ENCODE measurements at regions not wholly inside any gene's neighbourhood (a gene's known extent, or its start where the extent isn't known, plus 50 kb on each side); places are given as distances from the start of the nearest gene placed in this dataset.

- Histone ChIP-seq H3K9me3 (ENCODE audit: insufficient read depth, low read length) (no peaks in the 10 kb centered on the region), H3K4me2 (ENCODE audit: low read length) (no peak overlapping the region), H3K27me3 (ENCODE audit: low read depth, low read length) (no peaks in the 10 kb centered on the region), H3K9ac (ENCODE audit: low read length) (no peak overlapping the region), H3K27ac (ENCODE audit: low read length) (no peak overlapping the region), H3K4me3 (ENCODE audit: low read length) (no peak overlapping the region), H3K4me1 (ENCODE audit: low read length) (no peaks in the 10 kb centered on the region), H2AFZ (ENCODE audit: low read depth, low read length) (no peak overlapping the region), H4K20me1 (ENCODE audit: insufficient read depth, low read length) (no peaks in the 10 kb centered on the region), H3K79me2 (ENCODE audit: low read length) (no peaks in the 10 kb centered on the region; the same call in 1 of the 2 replicates), H3K36me3 (replicated peaks; ENCODE audit: low read depth, low read length) (no peaks in the 10 kb centered on the region)
- TF ChIP-seq EZH2phosphoT487 (IDR thresholded peaks at IDR 0.05; ENCODE audit: low read depth) = no peak
- TF ChIP-seq, protein P1, sequence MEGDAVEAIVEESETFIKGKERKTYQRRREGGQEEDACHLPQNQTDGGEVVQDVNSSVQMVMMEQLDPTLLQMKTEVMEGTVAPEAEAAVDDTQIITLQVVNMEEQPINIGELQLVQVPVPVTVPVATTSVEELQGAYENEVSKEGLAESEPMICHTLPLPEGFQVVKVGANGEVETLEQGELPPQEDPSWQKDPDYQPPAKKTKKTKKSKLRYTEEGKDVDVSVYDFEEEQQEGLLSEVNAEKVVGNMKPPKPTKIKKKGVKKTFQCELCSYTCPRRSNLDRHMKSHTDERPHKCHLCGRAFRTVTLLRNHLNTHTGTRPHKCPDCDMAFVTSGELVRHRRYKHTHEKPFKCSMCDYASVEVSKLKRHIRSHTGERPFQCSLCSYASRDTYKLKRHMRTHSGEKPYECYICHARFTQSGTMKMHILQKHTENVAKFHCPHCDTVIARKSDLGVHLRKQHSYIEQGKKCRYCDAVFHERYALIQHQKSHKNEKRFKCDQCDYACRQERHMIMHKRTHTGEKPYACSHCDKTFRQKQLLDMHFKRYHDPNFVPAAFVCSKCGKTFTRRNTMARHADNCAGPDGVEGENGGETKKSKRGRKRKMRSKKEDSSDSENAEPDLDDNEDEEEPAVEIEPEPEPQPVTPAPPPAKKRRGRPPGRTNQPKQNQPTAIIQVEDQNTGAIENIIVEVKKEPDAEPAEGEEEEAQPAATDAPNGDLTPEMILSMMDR (IDR thresholded peaks at IDR 0.05; ENCODE audit: low read depth, low read length) = no peak
Observed at GRCh38 chr6:143608906-143609305, 68.9 kb upstream of the PHACTR2 start.

- H3K27me3 ChIP-seq (ENCODE audit: low read depth, low read length) = no peaks in the 10 kb centered on the region
- no peaks in the 10 kb centered on the region for H3K36me3 ChIP-seq (replicated peaks; ENCODE audit: low read depth, low read length)
- H4K20me1 ChIP-seq (ENCODE audit: insufficient read depth, low read length) = no peaks in the 10 kb centered on the region
- H3K4me1 ChIP-seq (ENCODE audit: low read length) = no peaks in the 10 kb centered on the region
- no peaks in the 10 kb centered on the region; the same call in 1 of the 2 replicates for H3K79me2 ChIP-seq (ENCODE audit: low read length)
- H3K4me3 ChIP-seq (ENCODE audit: low read length) = no peak overlapping the region
- TF ChIP-seq EZH2phosphoT487 (IDR thresholded peaks at IDR 0.05; ENCODE audit: low read depth) = no peak
- TF ChIP-seq, protein P1 (IDR thresholded peaks at IDR 0.05; ENCODE audit: low read depth, low read length) = no peak
- H2AFZ ChIP-seq (ENCODE audit: low read depth, low read length) = no peak overlapping the region
- H3K4me2 ChIP-seq (ENCODE audit: low read length) = no peak overlapping the region
- H3K27ac ChIP-seq (ENCODE audit: low read length) = no peak overlapping the region
- H3K9me3 ChIP-seq (ENCODE audit: insufficient read depth, low read length) = no peaks in the 10 kb centered on the region
- H3K9ac ChIP-seq (ENCODE audit: low read length) = no peak overlapping the region
Observed at GRCh38 chr6:143607974-143608373, 69.8 kb upstream of the PHACTR2 start.

DNA sequence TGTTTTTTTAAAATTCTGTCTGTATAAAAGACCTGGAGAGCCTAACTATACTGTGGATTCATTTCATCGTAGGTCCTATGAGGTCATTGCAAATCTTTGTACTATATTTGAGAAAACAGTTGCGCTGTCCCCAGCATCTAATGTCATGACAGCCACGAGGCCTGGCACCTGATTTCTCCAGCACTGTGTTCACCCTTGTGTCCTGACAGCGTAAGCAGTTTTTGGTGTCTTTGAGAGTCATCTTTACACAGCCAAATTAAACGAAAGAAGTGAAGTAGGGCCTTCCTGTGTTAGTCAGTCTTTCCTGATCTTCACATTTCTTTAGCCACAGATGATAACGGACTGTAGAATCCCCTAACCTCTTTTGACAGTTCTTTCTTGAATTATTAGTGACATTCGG lies 70.6 kb upstream of the PHACTR2 start:
- H3K36me3 ChIP-seq (replicated peaks; ENCODE audit: low read depth, low read length) = no peaks in the 10 kb centered on the region
- H3K4me3 ChIP-seq (ENCODE audit: low read length) = no peak overlapping the region
- no peak overlapping the region for H2AFZ ChIP-seq (ENCODE audit: low read depth, low read length)
- H3K27me3 ChIP-seq (ENCODE audit: low read depth, low read length) = no peaks in the 10 kb centered on the region
- no peak overlapping the region for H3K27ac ChIP-seq (ENCODE audit: low read length)
- H3K9ac ChIP-seq (ENCODE audit: low read length) = no peak overlapping the region
- H3K4me1 ChIP-seq (ENCODE audit: low read length) = no peaks in the 10 kb centered on the region
- no peaks in the 10 kb centered on the region for H3K9me3 ChIP-seq (ENCODE audit: insufficient read depth, low read length)
- H3K79me2 ChIP-seq (ENCODE audit: low read length) = no peaks in the 10 kb centered on the region; the same call in 1 of the 2 replicates
- no peaks in the 10 kb centered on the region for H4K20me1 ChIP-seq (ENCODE audit: insufficient read depth, low read length)
- TF ChIP-seq, protein P1 (IDR thresholded peaks at IDR 0.05; ENCODE audit: low read depth, low read length) = no peak
- no peak for TF ChIP-seq EZH2phosphoT487 (IDR thresholded peaks at IDR 0.05; ENCODE audit: low read depth)
- no peak overlapping the region for H3K4me2 ChIP-seq (ENCODE audit: low read length)

- Histone ChIP-seq H3K9me3 (ENCODE audit: insufficient read depth, low read length) (no peaks in the 10 kb centered on the region), H3K4me2 (ENCODE audit: low read length) (no peak overlapping the region), H3K27ac (ENCODE audit: low read length) (no peak overlapping the region), H3K79me2 (ENCODE audit: low read length) (no peaks in the 10 kb centered on the region), H3K36me3 (replicated peaks; ENCODE audit: low read depth, low read length) (no peaks in the 10 kb centered on the region), H3K4me1 (ENCODE audit: low read length) (no peaks in the 10 kb centered on the region), H3K27me3 (ENCODE audit: low read depth, low read length) (no peaks in the 10 kb centered on the region), H3K4me3 (ENCODE audit: low read length) (no peak overlapping the region), H3K9ac (ENCODE audit: low read length) (no peak overlapping the region), H4K20me1 (ENCODE audit: insufficient read depth, low read length) (no peaks in the 10 kb centered on the region), H2AFZ (ENCODE audit: low read depth, low read length) (no peak overlapping the region)
- no peak for TF ChIP-seq EZH2phosphoT487 (IDR thresholded peaks at IDR 0.05; ENCODE audit: low read depth)
- TF ChIP-seq, protein P1 (IDR thresholded peaks at IDR 0.05; ENCODE audit: low read depth, low read length) = no peak
Observed at GRCh38 chr6:143605906-143606521, 71.8 kb upstream of the PHACTR2 start.

Data from OCI-LY3 (cell line).